Type B pancreatic cell (in vitro differentiated cells): ENCODE measurements at regions not wholly inside any gene's neighbourhood (a gene's known extent, or its start where the extent isn't known, plus 50 kb on each side); places are given as distances from the start of the nearest gene placed in this dataset.

Source experiments
- DNase-seq: peaks from one replicate; pipeline ENCODE4 v3.0.0; 2021; ENCODE audit warnings: mixed read lengths; ENCODE audit not compliant: unreplicated experiment; ENCODE audit errors: extremely low spot score
- H3K27ac Mint-ChIP-seq: 2 replicates; pipeline ENCODE4 v1.8.0; 2021; ENCODE audit warnings: mild to moderate bottlenecking, mixed read lengths
- H3K27me3 Mint-ChIP-seq: 2 replicates; pipeline ENCODE4 v1.8.0; 2021; ENCODE audit warnings: mixed read lengths
- H3K36me3 Mint-ChIP-seq: 2 replicates; pipeline ENCODE4 v1.8.0; 2021; ENCODE audit warnings: mixed read lengths
- H3K4me1 Mint-ChIP-seq: one replicate; pipeline ENCODE4 v1.8.0; 2021; ENCODE audit warnings: mixed read lengths; ENCODE audit not compliant: unreplicated experiment
- H3K4me3 Mint-ChIP-seq: 2 replicates; pipeline ENCODE4 v1.8.0; 2021; ENCODE audit warnings: mild to moderate bottlenecking, mixed read lengths
- H3K9me3 Mint-ChIP-seq: 2 replicates; pipeline ENCODE4 v1.8.0; 2021; ENCODE audit warnings: mixed read lengths
- CTCF ChIP-seq: fragments of 200-600 bp; sonication (generic); conservative IDR thresholded peaks from 2 replicates; pipeline ENCODE4 v1.5.0; 2021; ENCODE audit warnings: antibody characterized with exemption, mild to moderate bottlenecking

GRCh38 chr7:149686449-149686848, 86.9 kb downstream of the ZNF467 start:
- peaks cover 4% of the 10 kb centered on the region for H3K9me3 Mint-ChIP-seq
- H3K27me3 Mint-ChIP-seq: peaks cover 44% of the 10 kb centered on the region
- no peak for TF ChIP-seq CTCF
- no peak overlapping the region for H3K4me3 Mint-ChIP-seq
- no peaks in the 10 kb centered on the region for H3K4me1 Mint-ChIP-seq
- DNase-seq: no peak
- H3K36me3 Mint-ChIP-seq: no peaks in the 10 kb centered on the region
- no peak overlapping the region for H3K27ac Mint-ChIP-seq

GRCh38 chr7:149686011-149686410, 87.4 kb downstream of the ZNF467 start:
- peaks cover 4% of the 10 kb centered on the region for H3K9me3 Mint-ChIP-seq
- H3K27ac Mint-ChIP-seq: no peak overlapping the region
- H3K4me3 Mint-ChIP-seq: no peak overlapping the region
- no peak for TF ChIP-seq CTCF
- DNase-seq: no peak
- H3K36me3 Mint-ChIP-seq: no peaks in the 10 kb centered on the region
- no peaks in the 10 kb centered on the region for H3K4me1 Mint-ChIP-seq
- peaks cover 40% of the 10 kb centered on the region for H3K27me3 Mint-ChIP-seq

- Mint-ChIP-seq H3K36me3 (no peaks in the 10 kb centered on the region), H3K4me3 (no peak overlapping the region), H3K4me1 (no peaks in the 10 kb centered on the region), H3K27ac (no peak overlapping the region), H3K27me3 (peaks cover 39% of the 10 kb centered on the region), H3K9me3 (peaks cover 7% of the 10 kb centered on the region)
- TF ChIP-seq CTCF: no peak
- DNase-seq: no peak
Observed at GRCh38 chr7:149685455-149685854, 87.9 kb downstream of the ZNF467 start.

- no peak for DNase-seq
- Mint-ChIP-seq H3K36me3 (no peaks in the 10 kb centered on the region), H3K4me1 (no peaks in the 10 kb centered on the region), H3K9me3 (peaks cover 7% of the 10 kb centered on the region), H3K27ac (no peak overlapping the region), H3K4me3 (no peak overlapping the region), H3K27me3 (peaks cover 30% of the 10 kb centered on the region)
- no peak for TF ChIP-seq CTCF
Observed at GRCh38 chr7:149683898-149684297, 89.5 kb downstream of the ZNF467 start.

GRCh38 chr7:149683181-149683580, 90.2 kb downstream of the ZNF467 start:
- TF ChIP-seq CTCF: no peak
- Mint-ChIP-seq H3K36me3 (no peaks in the 10 kb centered on the region), H3K4me3 (no peak overlapping the region), H3K27ac (no peak overlapping the region), H3K4me1 (no peaks in the 10 kb centered on the region), H3K27me3 (peaks cover 27% of the 10 kb centered on the region), H3K9me3 (peaks cover 7% of the 10 kb centered on the region)
- DNase-seq: no peak

GRCh38 chr7:149682038-149682437, 91.3 kb downstream of the ZNF467 start:
- H3K36me3 Mint-ChIP-seq: no peaks in the 10 kb centered on the region
- no peak overlapping the region for H3K4me3 Mint-ChIP-seq
- no peak overlapping the region for H3K27ac Mint-ChIP-seq
- H3K27me3 Mint-ChIP-seq: peaks cover 23% of the 10 kb centered on the region
- peaks cover 3% of the 10 kb centered on the region for H3K9me3 Mint-ChIP-seq
- no peak for DNase-seq
- H3K4me1 Mint-ChIP-seq: no peaks in the 10 kb centered on the region
- no peak for TF ChIP-seq CTCF
